HG03575 (cell line): ENCODE measurements at regions not wholly inside any gene's neighbourhood (a gene's known extent, or its start where the extent isn't known, plus 50 kb on each side); places are given as distances from the start of the nearest gene placed in this dataset.
"Not testable (repeated sequence)": the region's sequence is repeated elsewhere in the genome, so short reads cannot be mapped to it uniquely, and the experiment has no call there.

Source experiments
- ATAC-seq: cut with Tn5 transposase; IDR thresholded peaks from one replicate; pipeline ENCODE4 v1.9.1; 2021; ENCODE audit not compliant: unreplicated experiment, insufficient number of reproducible peaks, low FRiP score; ENCODE audit errors: extremely low read depth

- ATAC-seq = no peak
Measured at GRCh38 chr13:81987159-81987558, 1646.2 kb upstream of the SPRY2 start.

GRCh38 chr13:81986308-81986707 is 1645.4 kb upstream of the SPRY2 start:
- ATAC-seq = no peak

DNA sequence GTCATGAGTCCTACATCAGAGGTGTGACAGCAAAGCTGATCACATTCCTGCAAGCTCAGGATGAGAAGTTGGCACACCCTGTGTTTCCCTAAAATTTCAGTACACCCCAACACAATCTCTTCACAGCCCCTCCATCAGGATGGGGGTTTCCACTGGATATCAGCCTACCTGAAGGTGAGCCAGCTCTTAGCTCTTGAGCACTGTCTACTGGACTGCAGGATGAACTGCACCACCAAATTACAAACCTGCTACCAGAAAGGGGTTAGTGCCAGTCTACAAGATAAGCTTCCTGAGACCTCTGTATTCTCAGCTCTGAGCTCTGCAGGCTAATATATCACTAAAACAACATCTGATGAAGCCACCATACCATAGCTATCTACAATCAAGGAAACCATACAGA is 1616.2 kb upstream of the SPRY2 start:
- ATAC-seq = no peak

GRCh38 chr13:81929988-81930387 is 1589.1 kb upstream of the SPRY2 start:
- ATAC-seq = no peak

- ATAC-seq = no peak
Measured at GRCh38 chr13:81927347-81927746, 1586.4 kb upstream of the SPRY2 start.

DNA sequence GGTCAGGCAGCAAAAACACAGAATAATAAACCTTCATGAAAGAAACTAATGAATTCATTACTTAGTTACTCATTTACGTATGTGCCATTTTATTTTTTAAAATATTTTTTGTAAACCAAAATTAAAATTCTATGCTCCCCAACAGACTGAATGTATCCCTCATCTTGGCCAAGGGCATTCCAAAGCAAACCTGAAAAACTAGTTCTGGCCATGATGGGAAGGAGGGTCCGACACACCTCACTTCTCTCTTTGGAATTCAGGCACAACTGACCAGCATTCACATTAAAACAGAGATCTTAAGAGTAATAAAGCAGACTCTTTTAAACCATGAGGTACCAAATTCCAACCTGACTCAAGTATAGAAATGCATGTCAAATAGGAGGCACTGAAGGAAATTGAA is 1576.9 kb upstream of the SPRY2 start:
- no peak for ATAC-seq

- ATAC-seq = no peak
Measured at GRCh38 chr13:81916461-81916860, 1575.5 kb upstream of the SPRY2 start.

DNA sequence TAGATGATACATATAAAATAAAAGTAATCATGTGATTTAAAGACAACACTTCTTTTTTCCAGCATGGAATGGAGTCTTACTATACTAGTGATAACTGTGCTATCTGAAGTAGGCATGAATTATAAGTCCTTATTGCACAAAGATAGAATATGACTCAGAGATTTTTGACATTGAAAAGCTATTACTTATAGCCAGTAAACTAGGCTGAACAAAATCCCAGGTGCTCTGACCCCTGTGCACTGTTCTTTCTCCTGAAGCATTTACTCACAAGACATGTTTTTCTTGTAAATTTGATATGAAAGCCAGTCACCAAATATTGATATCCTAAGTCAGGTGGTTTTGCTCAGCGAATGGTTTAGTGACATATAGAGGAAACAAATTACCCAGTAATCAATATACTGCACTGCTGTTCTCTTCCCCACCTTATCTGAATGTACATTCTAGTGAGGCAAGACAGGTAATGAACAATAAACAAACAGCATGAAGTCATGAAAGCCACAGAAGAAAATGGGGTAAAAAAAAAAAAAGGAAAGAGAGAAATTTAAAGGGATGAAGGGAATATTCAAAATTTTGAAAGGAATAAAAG is 1567.0 kb upstream of the SPRY2 start:
- no peak for ATAC-seq

DNA sequence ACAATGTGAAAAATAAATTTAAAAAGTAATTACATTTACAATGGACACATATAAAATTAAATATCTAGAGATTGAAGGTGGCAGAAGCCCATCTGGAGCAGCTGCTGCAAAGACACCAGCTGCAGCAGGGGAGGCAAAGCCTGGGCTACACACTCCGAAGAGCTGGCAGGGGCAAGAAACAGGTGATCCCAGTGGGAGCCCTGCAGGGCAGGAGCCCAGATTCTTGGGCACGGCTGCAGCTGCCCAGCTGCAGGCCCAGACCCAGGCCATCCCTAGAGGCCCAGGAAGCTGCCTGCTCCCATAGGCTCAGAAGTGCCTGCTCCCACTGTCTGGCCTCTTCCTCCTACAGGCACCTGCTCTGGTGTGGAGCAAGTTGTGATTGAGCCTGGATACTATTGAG is 1547.9 kb upstream of the SPRY2 start:
- ATAC-seq = no peak

DNA sequence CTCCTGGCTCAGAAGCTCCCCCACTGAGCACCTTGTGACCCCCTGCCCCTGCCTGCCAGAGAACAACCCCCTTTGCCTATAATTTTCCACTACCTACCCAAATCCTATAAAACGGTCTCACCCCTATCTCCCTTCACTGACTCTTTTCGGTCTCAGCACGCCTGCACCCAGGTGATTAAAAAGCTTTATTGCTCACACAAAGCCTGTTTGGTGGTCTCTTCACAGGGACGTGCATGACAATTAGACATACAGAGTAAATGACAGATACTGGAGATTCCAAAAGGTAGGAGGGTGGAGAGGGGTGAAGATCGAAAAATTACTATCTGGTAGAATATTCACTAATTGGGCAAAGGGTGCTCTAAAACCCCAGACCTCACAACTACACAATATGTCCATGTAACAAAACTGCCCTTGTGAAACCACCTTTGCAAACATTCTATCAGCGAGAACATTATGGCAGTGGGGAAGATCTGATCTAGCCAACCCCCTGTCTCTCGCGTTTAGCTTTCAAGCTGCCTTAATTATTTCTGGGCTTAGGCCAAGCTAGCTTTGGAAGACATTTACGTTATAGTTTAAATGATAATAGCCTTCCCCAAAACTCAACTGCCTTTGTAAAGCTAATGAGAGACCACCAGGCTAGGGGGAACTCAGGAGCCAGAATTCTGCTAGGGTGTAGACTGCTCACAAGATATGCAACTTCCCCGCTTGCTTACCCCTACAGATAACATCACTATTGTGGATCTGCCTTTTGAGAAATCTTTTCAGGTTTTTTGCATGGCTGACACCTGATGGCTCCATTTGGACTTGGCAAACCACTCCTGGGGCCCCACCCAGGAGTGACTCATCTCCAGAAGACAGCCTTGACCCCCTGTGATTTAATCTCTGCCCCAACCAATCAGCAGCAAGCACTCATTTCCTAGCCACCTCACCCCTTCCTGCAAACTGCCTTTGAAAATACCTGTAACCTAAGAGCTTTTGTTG is 1534.0 kb upstream of the SPRY2 start:
- ATAC-seq = no peak

DNA sequence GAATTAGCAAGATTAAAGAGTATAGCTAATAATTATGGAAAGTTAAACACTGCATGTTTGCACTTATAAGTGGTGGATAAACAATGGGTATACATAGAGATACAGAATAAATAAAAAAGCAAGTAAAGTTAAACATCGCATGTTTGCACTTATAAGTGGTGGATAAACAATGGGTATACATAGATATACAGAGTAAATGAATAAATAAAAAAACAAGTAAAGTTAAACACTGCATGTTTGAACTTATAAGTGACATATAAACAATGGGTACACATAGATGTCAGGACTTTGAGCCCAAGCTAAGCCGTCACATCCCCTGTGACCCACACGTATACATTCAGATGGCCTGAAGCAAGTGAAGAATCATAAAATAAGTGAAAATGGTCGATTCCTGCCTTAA is 1533.3 kb upstream of the SPRY2 start:
- no peak for ATAC-seq

- no peak for ATAC-seq
Measured at GRCh38 chr13:81872581-81872980, 1531.7 kb upstream of the SPRY2 start.

DNA sequence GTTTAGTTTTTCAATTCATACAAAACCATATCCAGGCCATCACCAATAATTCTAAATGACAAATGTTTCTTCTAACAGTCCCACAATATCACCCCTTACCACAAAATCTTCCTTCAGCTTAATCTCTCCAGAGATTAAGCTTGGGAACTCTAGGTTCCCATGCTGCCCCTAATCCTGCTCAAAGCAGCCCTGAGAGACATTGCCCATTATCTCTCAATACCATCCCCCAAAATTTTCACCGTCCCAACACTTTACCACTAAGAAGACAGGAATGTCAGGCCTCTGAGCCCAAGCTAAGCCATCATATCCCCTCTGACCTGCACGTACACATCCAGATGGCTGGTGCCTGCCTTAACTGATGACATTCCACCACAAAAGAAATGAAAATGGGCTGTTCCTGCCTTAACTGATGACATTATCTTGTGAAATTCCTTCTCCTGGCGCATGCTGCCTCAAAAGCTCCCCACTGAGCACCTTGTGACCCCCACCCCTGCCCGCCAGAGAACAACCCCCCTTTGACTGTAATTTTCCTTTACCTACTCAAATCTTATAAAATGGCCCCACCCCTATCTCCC is 1530.9 kb upstream of the SPRY2 start:
- not testable (repeated sequence) for ATAC-seq

DNA sequence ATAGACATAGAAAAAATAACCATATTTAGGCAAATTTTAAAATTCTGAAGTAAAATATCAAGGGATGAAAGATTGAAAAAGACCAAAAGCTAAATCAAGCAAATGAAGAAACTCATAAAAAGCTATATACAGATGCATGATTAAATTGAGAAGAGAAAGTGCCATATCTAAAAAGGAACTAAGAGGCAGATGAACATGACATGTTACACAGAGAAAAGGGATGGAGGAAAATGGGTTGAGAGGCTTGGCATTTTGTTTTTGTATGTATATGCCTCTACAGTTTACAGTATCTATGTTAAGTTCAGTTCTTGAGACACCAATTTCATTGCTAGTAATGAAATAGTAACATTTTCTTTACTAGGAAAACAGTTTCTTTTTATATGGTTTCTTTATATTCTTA is 1507.4 kb upstream of the SPRY2 start:
- ATAC-seq = no peak

DNA sequence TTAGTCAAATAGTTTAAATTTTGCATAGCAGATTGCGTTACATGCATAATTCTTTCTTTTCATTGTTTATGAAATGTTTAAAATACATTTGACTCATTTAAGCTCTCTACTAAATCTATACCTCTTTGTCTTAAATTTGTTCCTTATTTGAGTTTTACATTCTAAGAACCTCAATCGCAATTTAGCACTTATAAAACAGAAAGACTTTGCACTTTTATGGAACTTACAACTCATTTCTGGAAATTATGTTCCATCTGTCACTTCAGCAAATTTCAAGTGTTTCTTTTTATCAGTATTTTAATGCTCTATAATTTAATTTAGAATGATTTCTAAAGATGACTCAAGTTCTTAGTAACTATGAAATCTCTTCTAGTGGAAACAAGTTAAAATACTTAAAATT is 1505.8 kb upstream of the SPRY2 start:
- ATAC-seq = no peak

DNA sequence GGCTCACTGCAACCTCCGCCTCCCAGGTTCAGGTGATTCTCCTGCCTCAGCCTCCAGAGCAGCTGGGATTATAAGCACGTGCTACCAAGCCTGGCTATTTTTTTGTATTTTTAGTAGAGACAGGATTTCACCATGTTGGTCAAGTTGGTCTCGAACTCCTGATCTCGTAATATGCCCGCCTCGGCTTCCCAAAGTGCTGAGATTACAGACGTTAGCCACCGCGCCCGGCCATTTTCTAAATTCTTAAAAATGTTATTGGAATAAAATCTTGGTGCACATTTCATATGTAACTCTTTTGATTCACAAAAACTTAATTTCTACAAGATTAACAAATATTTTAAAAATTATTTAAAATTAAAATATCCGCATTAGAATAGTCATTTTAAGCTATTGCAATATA is 1480.3 kb upstream of the SPRY2 start:
- ATAC-seq = no peak

DNA sequence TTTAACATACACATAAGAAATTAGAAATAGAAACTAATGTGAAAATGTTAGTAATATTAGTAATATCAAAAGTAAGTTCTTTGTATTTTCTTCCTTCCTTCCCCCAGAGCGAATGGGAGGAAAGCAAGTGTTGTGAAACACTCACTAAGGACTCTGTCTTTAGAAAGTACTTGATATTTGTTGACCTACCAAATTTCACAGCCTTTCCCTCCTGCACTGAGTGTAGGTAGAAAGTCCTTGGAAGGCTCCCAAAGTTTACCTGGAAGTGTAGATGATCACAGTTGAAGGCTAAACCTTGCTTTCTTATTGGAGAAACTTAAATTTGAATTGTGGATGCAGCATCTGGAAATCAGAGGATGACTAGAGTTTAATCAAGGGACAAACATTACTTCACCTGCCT is 1459.5 kb upstream of the SPRY2 start:
- ATAC-seq = no peak

DNA sequence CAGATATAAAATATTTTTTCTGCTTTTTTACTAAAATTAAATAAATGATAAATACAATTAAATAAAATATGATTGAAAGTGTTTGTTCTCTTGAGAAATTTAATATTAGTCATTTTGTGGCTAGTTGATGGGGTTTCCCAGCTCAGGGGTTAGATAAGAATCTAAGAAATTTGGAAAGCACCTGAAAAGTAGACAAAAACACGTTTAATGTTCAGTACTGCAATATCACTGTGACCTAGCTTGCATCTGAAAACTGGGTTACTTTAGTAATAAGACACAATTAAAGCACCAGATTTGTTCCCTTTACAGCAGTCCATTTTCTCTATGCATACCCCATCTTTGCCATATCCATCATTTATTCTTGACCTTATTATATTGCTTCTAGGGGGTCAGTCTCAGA is 1454.8 kb upstream of the SPRY2 start:
- no peak for ATAC-seq

GRCh38 chr13:81791641-81792040 is 1450.7 kb upstream of the SPRY2 start:
- ATAC-seq = no peak

- no peak for ATAC-seq
Measured at GRCh38 chr13:81781471-81781870, 1440.5 kb upstream of the SPRY2 start.
